Gastroesophageal sphincter (tissue), 3 donors: ENCODE measurements at regions not wholly inside any gene's neighbourhood (a gene's known extent, or its start where the extent isn't known, plus 50 kb on each side); places are given as distances from the start of the nearest gene placed in this dataset.

Experiments used
- CTCF ChIP-seq, 4 experiments: fragments of 200-600 bp in 2 of 4; fragments of 450-650 bp in 2 of 4; sonication (generic) in 1 of 4; IDR thresholded peaks; one replicate each; pipeline ENCODE4 v1.5.1; 2017 to 2019; ENCODE audit warnings: antibody characterized with exemption in 4 of 4, mild to moderate bottlenecking in 2 of 4, moderate library complexity in 2 of 4
- POLR2AphosphoS5 ChIP-seq: sonication (generic); formaldehyde crosslinking; IDR thresholded peaks from one replicate; pipeline ENCODE4 v1.6.1; 2017; ENCODE audit warnings: antibody characterized with exemption

GRCh38 chr13:50152655-50153309 lies 137.5 kb downstream of the KCNRG start:
- no peak for TF ChIP-seq CTCF (IDR thresholded peaks at IDR 0.05)
- no peak for TF ChIP-seq POLR2AphosphoS5
